ENCODE measurements at regions not wholly inside any gene's neighbourhood (a gene's known extent, or its start where the extent isn't known, plus 50 kb on each side); places are given as distances from the start of the nearest gene placed in this dataset.
"Not testable (repeated sequence)": the region's sequence is repeated elsewhere in the genome, so short reads cannot be mapped to it uniquely, and the experiment has no call there.

DNA sequence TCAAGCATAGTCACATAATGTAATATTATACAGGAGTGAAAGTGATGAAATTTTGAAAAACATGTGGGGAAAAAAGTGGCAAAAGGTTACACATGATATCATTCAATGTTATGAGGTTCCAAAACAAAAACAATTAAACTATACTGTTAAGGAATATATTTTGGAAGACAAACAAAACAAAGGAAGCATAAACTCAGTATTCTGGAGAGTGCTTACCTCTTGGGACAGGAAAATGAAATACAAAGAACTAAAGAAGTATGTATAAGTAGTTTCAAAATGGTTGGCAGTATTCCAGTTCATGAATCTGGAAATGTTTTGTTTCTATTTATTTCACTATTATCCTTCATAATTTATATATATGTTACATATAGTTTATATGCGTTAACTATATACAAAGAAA is 213.5 kb downstream of the MOXD1 start:
- H3K4me3 Mint-ChIP-seq (ENCODE audit: unreplicated experiment), result no peak overlapping the region
- H3K9me3 Mint-ChIP-seq (ENCODE audit: unreplicated experiment), result peaks cover 20% of the 10 kb centered on the region
- TF ChIP-seq, protein P1, sequence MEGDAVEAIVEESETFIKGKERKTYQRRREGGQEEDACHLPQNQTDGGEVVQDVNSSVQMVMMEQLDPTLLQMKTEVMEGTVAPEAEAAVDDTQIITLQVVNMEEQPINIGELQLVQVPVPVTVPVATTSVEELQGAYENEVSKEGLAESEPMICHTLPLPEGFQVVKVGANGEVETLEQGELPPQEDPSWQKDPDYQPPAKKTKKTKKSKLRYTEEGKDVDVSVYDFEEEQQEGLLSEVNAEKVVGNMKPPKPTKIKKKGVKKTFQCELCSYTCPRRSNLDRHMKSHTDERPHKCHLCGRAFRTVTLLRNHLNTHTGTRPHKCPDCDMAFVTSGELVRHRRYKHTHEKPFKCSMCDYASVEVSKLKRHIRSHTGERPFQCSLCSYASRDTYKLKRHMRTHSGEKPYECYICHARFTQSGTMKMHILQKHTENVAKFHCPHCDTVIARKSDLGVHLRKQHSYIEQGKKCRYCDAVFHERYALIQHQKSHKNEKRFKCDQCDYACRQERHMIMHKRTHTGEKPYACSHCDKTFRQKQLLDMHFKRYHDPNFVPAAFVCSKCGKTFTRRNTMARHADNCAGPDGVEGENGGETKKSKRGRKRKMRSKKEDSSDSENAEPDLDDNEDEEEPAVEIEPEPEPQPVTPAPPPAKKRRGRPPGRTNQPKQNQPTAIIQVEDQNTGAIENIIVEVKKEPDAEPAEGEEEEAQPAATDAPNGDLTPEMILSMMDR (IDR thresholded peaks at IDR 0.05), result no peak
- H3K4me1 Mint-ChIP-seq (ENCODE audit: unreplicated experiment), result peaks cover 42% of the 10 kb centered on the region
- no peak for DNase-seq (ENCODE audit: extremely low spot score, unreplicated experiment)
- no peaks in the 10 kb centered on the region for H3K27me3 Mint-ChIP-seq (ENCODE audit: unreplicated experiment)
- no peak overlapping the region for H3K27ac Mint-ChIP-seq (ENCODE audit: unreplicated experiment)
- H3K36me3 Mint-ChIP-seq (ENCODE audit: unreplicated experiment), result no peaks in the 10 kb centered on the region

DNA sequence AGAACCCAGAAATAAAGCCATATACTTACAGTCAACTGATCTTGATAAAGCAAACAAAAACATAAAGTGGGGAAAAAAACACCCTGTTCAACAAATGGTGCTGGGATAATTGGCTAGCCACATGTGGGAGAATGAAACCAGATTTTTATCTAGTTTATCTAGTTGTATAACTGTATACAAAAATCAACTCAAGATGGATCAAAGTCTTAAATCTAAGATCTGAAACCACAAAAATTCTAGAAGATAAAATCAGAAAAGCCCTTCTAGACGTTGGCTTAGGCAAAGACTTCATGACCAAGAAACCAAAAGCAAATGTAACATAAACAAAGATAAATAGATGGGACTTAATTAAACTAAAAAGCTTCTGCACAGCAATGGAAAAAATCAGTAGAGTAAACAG is 216.3 kb downstream of the MOXD1 start:
- not testable (repeated sequence) for H3K4me3 Mint-ChIP-seq (ENCODE audit: unreplicated experiment); H3K27me3 Mint-ChIP-seq (ENCODE audit: unreplicated experiment); DNase-seq (ENCODE audit: extremely low spot score, unreplicated experiment); H3K36me3 Mint-ChIP-seq (ENCODE audit: unreplicated experiment); H3K27ac Mint-ChIP-seq (ENCODE audit: unreplicated experiment)
- Mint-ChIP-seq H3K4me1 (ENCODE audit: unreplicated experiment) (peaks cover 17% of the 10 kb centered on the region), H3K9me3 (ENCODE audit: unreplicated experiment) (peaks cover 24% of the 10 kb centered on the region)

DNA sequence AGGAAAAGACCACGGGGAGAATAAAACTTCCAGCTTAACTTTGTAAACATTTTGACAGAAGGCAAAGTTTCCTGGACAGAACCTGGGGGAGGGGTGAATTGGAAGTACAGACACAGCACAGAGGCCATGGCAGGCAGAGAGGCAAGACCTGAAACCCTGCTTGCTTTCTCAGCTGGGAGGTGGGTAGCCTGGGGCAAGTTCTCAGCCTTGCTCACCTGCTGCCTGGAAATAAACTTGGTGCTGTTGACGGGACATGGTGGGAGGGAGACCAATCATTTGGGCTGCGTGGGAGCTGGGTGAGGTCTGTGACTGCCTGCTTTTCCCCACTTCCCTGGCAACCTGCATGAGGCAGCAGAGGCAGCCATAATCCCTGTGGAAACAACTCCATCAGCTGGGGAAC is 221.3 kb downstream of the MOXD1 start:
- peaks cover 7% of the 10 kb centered on the region for H3K4me1 Mint-ChIP-seq (ENCODE audit: unreplicated experiment)
- peaks cover 4% of the 10 kb centered on the region for H3K36me3 Mint-ChIP-seq (ENCODE audit: unreplicated experiment)
- no peak overlapping the region for H3K27ac Mint-ChIP-seq (ENCODE audit: unreplicated experiment)
- TF ChIP-seq, protein P1 (IDR thresholded peaks at IDR 0.05), result no peak
- H3K9me3 Mint-ChIP-seq (ENCODE audit: unreplicated experiment), result peaks cover 37% of the 10 kb centered on the region
- H3K4me3 Mint-ChIP-seq (ENCODE audit: unreplicated experiment), result no peak overlapping the region
- H3K27me3 Mint-ChIP-seq (ENCODE audit: unreplicated experiment), result no peaks in the 10 kb centered on the region
- no peak for DNase-seq (ENCODE audit: extremely low spot score, unreplicated experiment)

DNA sequence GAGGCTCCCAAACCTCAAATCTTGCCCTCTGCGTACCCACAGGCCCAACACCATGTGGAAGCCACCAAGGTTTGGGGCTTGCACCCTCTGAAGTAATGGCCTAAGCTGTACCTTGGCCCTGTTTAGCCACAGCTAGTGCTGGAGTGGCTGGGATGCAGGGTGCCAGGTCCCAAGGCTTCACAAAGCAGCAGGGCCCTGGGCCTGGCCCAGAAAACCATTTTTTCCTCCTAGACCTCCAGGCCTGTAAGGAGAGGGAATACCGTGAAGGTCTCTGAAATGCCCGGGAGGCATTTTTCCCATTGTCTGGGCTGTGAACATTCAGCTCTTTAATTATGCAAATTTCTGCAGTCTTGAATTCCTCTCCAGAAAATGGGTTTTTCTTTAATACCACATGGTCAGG is 223.7 kb upstream of the CCN2 start:
- H3K4me1 Mint-ChIP-seq (ENCODE audit: unreplicated experiment), result peaks cover 7% of the 10 kb centered on the region
- no peak overlapping the region for H3K4me3 Mint-ChIP-seq (ENCODE audit: unreplicated experiment)
- H3K9me3 Mint-ChIP-seq (ENCODE audit: unreplicated experiment), result peaks cover 20% of the 10 kb centered on the region
- H3K36me3 Mint-ChIP-seq (ENCODE audit: unreplicated experiment), result peaks cover 4% of the 10 kb centered on the region
- TF ChIP-seq, protein P1 (IDR thresholded peaks at IDR 0.05), result no peak
- no peak overlapping the region for H3K27ac Mint-ChIP-seq (ENCODE audit: unreplicated experiment)
- no peak for DNase-seq (ENCODE audit: extremely low spot score, unreplicated experiment)
- no peaks in the 10 kb centered on the region for H3K27me3 Mint-ChIP-seq (ENCODE audit: unreplicated experiment)

DNA sequence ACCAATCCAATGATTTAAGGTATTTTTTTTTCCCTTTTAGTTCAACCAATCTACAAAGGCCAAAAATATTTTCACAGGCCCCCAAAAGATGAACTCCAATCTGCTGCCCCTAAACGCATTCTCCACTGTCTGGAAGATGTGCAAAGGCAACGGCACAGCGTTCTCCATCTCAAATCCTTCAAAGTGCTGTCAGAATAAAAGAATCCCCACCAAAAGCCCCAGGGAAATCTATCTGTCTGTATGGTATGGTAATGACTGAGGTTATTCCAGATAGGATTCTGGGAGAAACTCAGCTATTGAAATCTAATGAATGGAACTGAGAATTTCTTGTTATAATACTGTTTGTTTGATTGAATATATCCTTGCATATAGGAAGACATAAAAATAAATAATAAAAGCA is 217.8 kb upstream of the CCN2 start:
- Mint-ChIP-seq H3K4me1 (ENCODE audit: unreplicated experiment) (peaks cover 21% of the 10 kb centered on the region), H3K27me3 (ENCODE audit: unreplicated experiment) (no peaks in the 10 kb centered on the region), H3K9me3 (ENCODE audit: unreplicated experiment) (peaks cover 13% of the 10 kb centered on the region), H3K4me3 (ENCODE audit: unreplicated experiment) (no peak overlapping the region), H3K36me3 (ENCODE audit: unreplicated experiment) (peaks cover 4% of the 10 kb centered on the region), H3K27ac (ENCODE audit: unreplicated experiment) (peak overlapping the region; percentile 59)
- TF ChIP-seq, protein P1 (IDR thresholded peaks at IDR 0.05), result no peak
- no peak for DNase-seq (ENCODE audit: extremely low spot score, unreplicated experiment)
